Neuronal stem cell (in vitro differentiated cells): ENCODE measurements at regions not wholly inside any gene's neighbourhood (a gene's known extent, or its start where the extent isn't known, plus 50 kb on each side); places are given as distances from the start of the nearest gene placed in this dataset.
A peak's percentile ranks its signal among the peaks of the same experiment; 100 is the strongest.

Experiments
- DNase-seq: peaks from one replicate; pipeline ENCODE4 v3.0.0-alpha.2; 2013; ENCODE audit warnings: low spot score
- H2AFZ ChIP-seq: one replicate; pipeline ENCODE4 v1.6.1; 2013; ENCODE audit warnings: mild to moderate bottlenecking, low read length, inconsistent platforms
- H2AK5ac ChIP-seq: 2 replicates; pipeline ENCODE4 v1.6.1; 2013; ENCODE audit warnings: low read depth, mild to moderate bottlenecking, inconsistent platforms, low read length, moderate library complexity, mixed read lengths
- H2BK120ac ChIP-seq: 2 replicates; pipeline ENCODE4 v1.6.1; 2013; ENCODE audit warnings: low read depth, mild to moderate bottlenecking, inconsistent platforms, low read length, moderate library complexity, mixed read lengths
- H2BK12ac ChIP-seq: one replicate; pipeline ENCODE4 v1.6.1; 2013; ENCODE audit warnings: low read length, inconsistent platforms
- H2BK15ac ChIP-seq: 2 replicates; pipeline ENCODE4 v1.6.1; 2013; ENCODE audit warnings: mild to moderate bottlenecking, low read length, inconsistent platforms, mixed read lengths
- H2BK5ac ChIP-seq: one replicate; pipeline ENCODE4 v1.6.1; 2013; ENCODE audit warnings: inconsistent platforms, mild to moderate bottlenecking, low read length, moderate library complexity
- H3K14ac ChIP-seq: one replicate; pipeline ENCODE4 v1.6.1; 2013; ENCODE audit warnings: low read length, inconsistent platforms
- H3K18ac ChIP-seq: 2 replicates; pipeline ENCODE4 v1.6.1; 2013; ENCODE audit warnings: low read length, inconsistent platforms
- H3K23ac ChIP-seq: 2 replicates; pipeline ENCODE4 v1.6.1; 2013; ENCODE audit warnings: low read depth, mild to moderate bottlenecking, mixed read lengths, low read length, inconsistent platforms; ENCODE audit not compliant: poor library complexity
- H3K27ac ChIP-seq: replicated peaks from 3 replicates; pipeline ENCODE4 v1.5.1; 2013; ENCODE audit warnings: low read length, inconsistent platforms
- H3K27me3 ChIP-seq, 3 experiments: 2 replicates each; pipeline ENCODE4 v1.6.1; 2013; ENCODE audit warnings: low read length in 3 of 3, mild to moderate bottlenecking in 2 of 3, inconsistent platforms in 1 of 3, low read depth in 1 of 3, mixed read lengths in 1 of 3, moderate library complexity in 1 of 3; ENCODE audit not compliant: control insufficient read depth in 3 of 3, insufficient read depth in 3 of 3
- H3K36me3 ChIP-seq, 2 donors: replicated peaks in 1 of 2; 2 replicates each; pipeline ENCODE4 v1.6.1; 2013; ENCODE audit warnings: low read length in 2 of 2; ENCODE audit not compliant: control insufficient read depth in 2 of 2, insufficient read depth in 2 of 2
- H3K4ac ChIP-seq: 2 replicates; pipeline ENCODE4 v1.6.1; 2013; ENCODE audit warnings: inconsistent platforms, mild to moderate bottlenecking, low read length, moderate library complexity
- H3K4me1 ChIP-seq, 2 donors: 1 replicate in 1 of 2; 2 replicates in 1 of 2; pipeline ENCODE4 v1.6.1; 2013; ENCODE audit warnings: low read length in 2 of 2, low read depth in 1 of 2; ENCODE audit not compliant: control insufficient read depth in 2 of 2, insufficient read depth in 1 of 2
- H3K4me2 ChIP-seq: one replicate; pipeline ENCODE4 v1.6.1; 2013; ENCODE audit warnings: mild to moderate bottlenecking, low read length, inconsistent platforms; ENCODE audit not compliant: insufficient read depth, poor library complexity, severe bottlenecking
- H3K4me3 ChIP-seq, 2 donors: 2 replicates each; pipeline ENCODE4 v1.5.1; 2013; ENCODE audit warnings: low read length in 2 of 2, mild to moderate bottlenecking in 2 of 2, inconsistent platforms in 1 of 2, moderate library complexity in 1 of 2
- H3K79me1 ChIP-seq: one replicate; pipeline ENCODE4 v1.6.1; 2013; ENCODE audit warnings: low read depth, mild to moderate bottlenecking, inconsistent platforms, low read length, moderate library complexity
- H3K9ac ChIP-seq: one replicate; pipeline ENCODE4 v1.6.1; 2013; ENCODE audit warnings: mild to moderate bottlenecking, low read depth, low read length, inconsistent platforms; ENCODE audit not compliant: poor library complexity
- H3K9me3 ChIP-seq, 2 donors: replicated peaks in 1 of 2; 2 replicates each; pipeline versions ENCODE3 to v1.6.1; 2013; ENCODE audit warnings: low read length in 2 of 2, mild to moderate bottlenecking in 2 of 2, inconsistent platforms in 1 of 2, low read depth in 1 of 2, mixed read lengths in 1 of 2, moderate library complexity in 1 of 2; ENCODE audit not compliant: control insufficient read depth in 2 of 2, insufficient read depth in 1 of 2
- H4K8ac ChIP-seq: one replicate; pipeline ENCODE4 v1.6.1; 2013; ENCODE audit warnings: low read depth, mild to moderate bottlenecking, inconsistent platforms, low read length, moderate library complexity
- H4K91ac ChIP-seq: one replicate; pipeline ENCODE4 v1.6.1; 2013; ENCODE audit warnings: low read length, low read depth, mild to moderate bottlenecking, inconsistent platforms; ENCODE audit not compliant: poor library complexity
- WGBS, 2 donors: extraction: QIAGEN DNeasy Blood & Tissue Kit; methylation state at CpG; one replicate each; pipeline ENCODE4 v1.1.7; 2013; ENCODE audit warnings: missing lambda C conversion rate in 2 of 2, mixed read lengths in 1 of 2; ENCODE audit not compliant: insufficient read length in 2 of 2, insufficient replicate concordance in 1 of 2; ENCODE audit errors: extremely low coverage in 2 of 2; 5-methylcytosine and 5-hydroxymethylcytosine counted together

DNA sequence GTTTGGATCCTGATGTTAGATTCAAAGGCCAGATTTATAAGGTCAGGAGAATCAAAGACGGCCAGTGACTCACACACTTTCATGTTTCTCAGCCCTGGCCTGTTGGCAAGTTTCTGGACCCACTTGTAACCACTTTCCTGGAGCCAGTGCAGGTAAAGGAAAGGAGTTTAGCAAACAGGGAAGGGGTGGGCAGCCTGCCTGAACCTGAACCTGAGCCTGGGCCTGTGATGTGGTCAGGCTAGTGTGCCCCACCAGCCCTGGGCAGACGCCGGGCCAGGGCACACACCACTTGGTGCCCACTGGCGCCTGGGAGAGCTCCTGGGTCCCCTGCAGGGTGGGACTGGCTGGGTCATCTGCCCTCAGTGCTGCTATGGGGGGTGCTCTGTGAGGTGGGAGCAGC, 100.5 kb upstream of the SPRED2 start:
- Histone ChIP-seq H2BK12ac (peak overlapping the region; percentile 33), H4K8ac (no peak overlapping the region), H2AK5ac (no peak overlapping the region), H4K91ac (no peak overlapping the region), H3K27me3 (peaks cover 0 to 16% (median 0%) of the 10 kb centered on the region in 3 experiments), H2BK120ac (no peak overlapping the region), H3K4me1 (no peaks in the 10 kb centered on the region), H2BK15ac (no peak overlapping the region), H3K14ac (no peak overlapping the region), H2AFZ (no peak overlapping the region), H3K18ac (peak overlapping the region; percentile 35), H3K4me3 (no peak overlapping the region), H2BK5ac (no peak overlapping the region), H3K36me3 (no peaks in the 10 kb centered on the region), H3K4me2 (no peak overlapping the region), H3K23ac (peak overlapping the region; percentile 44), H3K9ac (no peak overlapping the region), H3K79me1 (no peaks in the 10 kb centered on the region), H3K4ac (no peak overlapping the region), H3K9me3 (no peaks in the 10 kb centered on the region), H3K27ac (no peak overlapping the region)
- no peak for DNase-seq
- WGBS, 2 donors: no CpG with 5 or more reads among the region's 4 CpGs

DNA sequence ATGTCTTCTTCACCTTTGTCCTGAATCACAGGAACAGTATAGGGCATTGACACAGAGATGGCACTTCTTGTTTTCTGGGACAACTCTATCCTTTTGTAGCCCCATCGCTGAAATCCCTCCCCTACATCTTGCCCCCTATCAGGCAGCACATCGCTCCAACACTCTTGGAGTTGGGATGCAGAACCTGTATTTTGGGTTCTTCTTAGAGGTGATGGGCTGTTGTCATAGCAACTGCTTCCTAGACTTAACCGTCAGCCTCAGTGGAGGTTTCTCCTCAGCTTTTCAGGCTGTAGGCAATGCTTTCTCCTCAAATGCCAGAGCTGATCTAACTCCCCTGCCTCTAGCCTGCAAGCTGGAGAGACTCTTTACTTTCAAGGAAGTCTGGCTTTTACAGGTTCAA, 99.9 kb upstream of the SPRED2 start:
- no peaks in the 10 kb centered on the region for H3K36me3 ChIP-seq
- no peak overlapping the region for H2AFZ ChIP-seq
- no peak overlapping the region for H3K9ac ChIP-seq
- no peak overlapping the region for H2BK12ac ChIP-seq
- H3K9me3 ChIP-seq: no peaks in the 10 kb centered on the region
- no peak overlapping the region for H2AK5ac ChIP-seq
- no peak for DNase-seq
- H3K79me1 ChIP-seq: no peaks in the 10 kb centered on the region
- no peak overlapping the region for H3K4me3 ChIP-seq
- H2BK5ac ChIP-seq: no peak overlapping the region
- H3K27me3 ChIP-seq: peaks cover 0 to 20% (median 0%) of the 10 kb centered on the region in 3 experiments
- H2BK120ac ChIP-seq: no peak overlapping the region
- H3K14ac ChIP-seq: no peak overlapping the region
- H3K4ac ChIP-seq: no peak overlapping the region
- H3K4me2 ChIP-seq: no peak overlapping the region
- no peak overlapping the region for H2BK15ac ChIP-seq
- WGBS, 2 donors: no CpG with 5 or more reads among the region's 3 CpGs
- no peak overlapping the region for H3K18ac ChIP-seq
- no peak overlapping the region for H3K27ac ChIP-seq
- no peak overlapping the region for H4K8ac ChIP-seq
- H3K4me1 ChIP-seq: no peaks in the 10 kb centered on the region
- no peak overlapping the region for H3K23ac ChIP-seq
- no peak overlapping the region for H4K91ac ChIP-seq

DNA sequence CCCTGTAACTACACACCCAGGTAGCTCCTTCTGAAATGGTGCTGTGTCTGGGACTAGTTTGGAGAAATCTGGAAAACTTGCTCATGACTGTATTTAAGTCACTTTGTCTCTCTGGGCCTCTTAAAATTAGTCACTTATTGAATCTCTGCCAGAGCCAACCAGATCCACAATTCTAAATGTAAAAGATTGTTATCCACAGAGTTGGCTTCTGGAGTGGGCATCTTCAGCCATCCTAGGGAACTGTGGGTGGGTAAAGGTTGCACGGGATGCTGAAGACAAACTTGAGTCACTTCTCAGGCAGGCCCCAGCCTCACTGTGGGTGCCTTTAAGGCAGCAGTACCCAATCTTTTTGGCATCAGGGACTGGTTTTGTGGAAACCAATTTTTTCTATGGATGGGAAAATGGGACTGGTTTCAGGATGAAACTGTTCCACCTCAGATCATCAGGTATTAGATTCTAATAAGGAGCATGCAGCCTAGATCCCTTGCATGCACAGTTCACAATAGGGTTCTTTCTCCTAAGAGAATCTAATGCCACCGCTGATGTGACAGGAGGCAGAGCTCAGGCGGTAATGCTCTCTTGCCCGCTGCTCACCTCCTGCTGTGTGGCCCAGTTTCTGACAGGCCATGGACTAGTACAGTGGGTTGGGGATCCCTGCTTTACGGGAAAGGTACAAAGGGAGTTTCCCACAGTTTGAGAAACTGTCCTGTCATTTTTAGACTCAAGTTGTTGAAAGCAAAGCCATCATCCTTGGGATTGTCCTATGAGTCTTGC, 98.3 kb upstream of the SPRED2 start:
- no peak overlapping the region for H2AFZ ChIP-seq
- H4K8ac ChIP-seq: no peak overlapping the region
- no peaks in the 10 kb centered on the region for H3K4me1 ChIP-seq
- no peaks in the 10 kb centered on the region for H3K36me3 ChIP-seq
- no peak overlapping the region for H3K23ac ChIP-seq
- H3K9me3 ChIP-seq: no peaks in the 10 kb centered on the region
- H3K27me3 ChIP-seq: peaks cover 0 to 22% (median 0%) of the 10 kb centered on the region in 3 experiments
- no peak overlapping the region for H2BK120ac ChIP-seq
- H2BK12ac ChIP-seq: no peak overlapping the region
- H2BK15ac ChIP-seq: no peak overlapping the region
- H3K4me3 ChIP-seq: no peak overlapping the region
- no peak overlapping the region for H3K27ac ChIP-seq
- H3K4me2 ChIP-seq: no peak overlapping the region
- no peak for DNase-seq
- no peak overlapping the region for H3K4ac ChIP-seq
- WGBS, 2 donors: no CpG with 5 or more reads among the region's 5 CpGs
- H2BK5ac ChIP-seq: no peak overlapping the region
- no peak overlapping the region for H3K14ac ChIP-seq
- no peaks in the 10 kb centered on the region for H3K79me1 ChIP-seq
- no peak overlapping the region for H2AK5ac ChIP-seq
- no peak overlapping the region for H4K91ac ChIP-seq
- H3K9ac ChIP-seq: no peak overlapping the region
- no peak overlapping the region for H3K18ac ChIP-seq

DNA sequence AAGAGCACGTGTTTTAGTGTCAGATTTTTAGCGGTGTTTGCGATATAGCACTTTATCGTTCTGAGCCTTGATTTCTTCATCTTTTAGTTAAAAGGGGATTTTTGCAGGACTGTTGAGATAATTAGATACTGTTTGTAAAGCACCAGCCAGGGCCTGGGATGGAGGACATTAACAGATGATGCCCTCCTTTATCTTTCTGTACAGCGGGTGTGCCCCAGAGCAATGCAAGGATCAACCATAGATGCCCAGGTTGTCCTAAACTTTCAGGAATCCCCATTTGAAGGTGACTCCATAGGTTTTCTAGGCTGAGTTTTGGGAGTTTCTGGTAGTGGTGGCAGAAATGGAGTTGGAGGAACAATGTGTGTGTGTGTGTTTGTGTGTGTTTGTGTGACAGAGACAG, 97.0 kb upstream of the SPRED2 start:
- Histone ChIP-seq H3K4me1 (no peaks in the 10 kb centered on the region), H3K36me3 (no peaks in the 10 kb centered on the region), H3K18ac (no peak overlapping the region), H3K4ac (no peak overlapping the region), H2BK15ac (no peak overlapping the region), H2BK5ac (no peak overlapping the region), H3K4me2 (no peak overlapping the region), H3K9me3 (peaks cover 0 to 2% of the 10 kb centered on the region in 2 donors), H3K27me3 (peaks cover 0 to 22% (median 0%) of the 10 kb centered on the region in 3 experiments), H3K23ac (no peak overlapping the region), H2BK120ac (no peak overlapping the region), H2AK5ac (no peak overlapping the region), H3K9ac (no peak overlapping the region), H3K14ac (no peak overlapping the region), H3K79me1 (no peaks in the 10 kb centered on the region), H4K8ac (no peak overlapping the region), H3K4me3 (no peak overlapping the region), H4K91ac (no peak overlapping the region), H2AFZ (no peak overlapping the region), H2BK12ac (no peak overlapping the region), H3K27ac (no peak overlapping the region)
- DNase-seq: no peak
- 100% methylated on average over 1 to 2 of the region's 5 CpGs for WGBS, 2 donors
